Nephron progenitor cell (in vitro differentiated cells): ENCODE measurements at regions not wholly inside any gene's neighbourhood (a gene's known extent, or its start where the extent isn't known, plus 50 kb on each side); places are given as distances from the start of the nearest gene placed in this dataset.

Experiments used
- DNase-seq: peaks from one replicate; pipeline ENCODE4 v3.0.0; 2021
- H3K27ac Mint-ChIP-seq: 2 replicates; pipeline ENCODE4 v1.8.0; 2021; ENCODE audit warnings: mild to moderate bottlenecking, moderate library complexity, mixed read lengths
- H3K27me3 Mint-ChIP-seq: 2 replicates; pipeline ENCODE4 v1.8.0; 2021; ENCODE audit warnings: mild to moderate bottlenecking, low read depth, mixed read lengths; ENCODE audit not compliant: poor library complexity
- H3K36me3 Mint-ChIP-seq: 2 replicates; pipeline ENCODE4 v1.8.0; 2021; ENCODE audit warnings: low read depth, mixed read lengths
- H3K4me1 Mint-ChIP-seq: 2 replicates; pipeline ENCODE4 v1.8.0; 2021; ENCODE audit warnings: mixed read lengths
- H3K4me3 Mint-ChIP-seq: 2 replicates; pipeline ENCODE4 v1.8.0; 2021; ENCODE audit warnings: mild to moderate bottlenecking, moderate library complexity, mixed read lengths
- H3K9me3 Mint-ChIP-seq: 2 replicates; pipeline ENCODE4 v1.8.0; 2021; ENCODE audit warnings: mild to moderate bottlenecking, moderate library complexity, mixed read lengths
- CTCF ChIP-seq: fragments of 200-600 bp; sonication (generic); IDR thresholded peaks from 2 replicates; pipeline ENCODE4 v1.5.0; 2021; ENCODE audit warnings: antibody characterized with exemption

DNA sequence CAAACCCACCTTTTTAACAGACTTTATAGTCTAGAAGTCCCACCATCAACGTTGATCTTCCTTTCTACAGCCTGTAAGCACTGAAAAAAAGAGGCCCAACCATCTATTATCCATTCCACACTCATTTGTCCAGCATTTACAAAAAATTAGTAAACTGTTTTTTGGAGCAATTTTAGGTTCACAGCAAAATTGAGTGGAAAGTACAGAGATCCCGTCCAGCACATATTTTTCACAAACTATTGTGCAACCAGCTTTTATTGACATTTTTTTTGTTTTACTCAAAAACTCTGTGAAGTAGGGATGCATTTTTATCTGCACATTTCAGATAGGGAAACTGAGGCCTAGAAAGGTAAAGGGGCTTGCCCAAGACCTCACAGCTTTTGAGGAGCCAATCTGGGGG, 68.6 kb downstream of the TNP1 start:
- no peaks in the 10 kb centered on the region for H3K27me3 Mint-ChIP-seq
- no peak overlapping the region for H3K4me3 Mint-ChIP-seq
- no peaks in the 10 kb centered on the region for H3K9me3 Mint-ChIP-seq
- no peak overlapping the region for H3K27ac Mint-ChIP-seq
- no peak for DNase-seq
- no peaks in the 10 kb centered on the region for H3K36me3 Mint-ChIP-seq
- no peak for TF ChIP-seq CTCF
- peaks cover 30% of the 10 kb centered on the region for H3K4me1 Mint-ChIP-seq

GRCh38 chr2:216789081-216789480, 70.8 kb downstream of the TNP1 start:
- no peaks in the 10 kb centered on the region for H3K36me3 Mint-ChIP-seq
- DNase-seq, result no peak

DNA sequence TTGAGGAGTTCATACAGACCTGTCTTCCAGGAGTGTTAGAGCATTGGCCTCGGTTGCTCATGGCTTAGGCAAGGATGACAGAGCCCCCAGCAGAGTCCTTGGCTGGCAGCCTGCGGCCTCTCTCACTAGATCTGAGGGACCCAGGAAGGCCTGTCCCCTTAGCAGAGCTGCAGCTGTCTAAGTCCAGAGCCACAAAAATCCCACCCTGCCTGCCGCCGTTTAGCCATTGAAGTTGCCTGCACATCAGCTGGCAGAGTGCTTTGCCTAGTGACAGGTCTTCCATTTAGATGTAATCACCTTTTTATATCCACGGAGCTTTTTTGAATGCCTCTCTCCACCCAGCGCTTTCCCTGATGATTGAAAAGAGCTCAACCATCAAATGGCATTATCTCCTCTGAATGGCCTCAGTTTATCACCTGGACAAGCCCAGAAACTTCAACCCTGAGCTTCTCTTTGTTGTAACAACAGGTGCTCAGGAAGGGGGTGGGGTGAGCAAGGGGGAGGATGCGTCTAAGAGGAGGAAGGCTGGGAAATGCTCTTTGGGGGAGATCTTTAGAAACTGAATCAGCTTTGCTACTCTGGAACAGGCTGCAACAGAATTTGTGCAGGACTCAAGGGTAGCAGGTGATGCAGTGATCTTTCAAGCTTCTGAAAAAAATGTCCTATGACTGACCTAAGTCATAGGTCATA, 71.9 kb downstream of the TNP1 start:
- Mint-ChIP-seq H3K27ac (no peak overlapping the region), H3K36me3 (no peaks in the 10 kb centered on the region)

More at GRCh38 chr2:216789081-216789480, 70.8 kb downstream of the TNP1 start:
- Mint-ChIP-seq H3K27me3 (peaks cover 8% of the 10 kb centered on the region), H3K4me3 (no peak overlapping the region), H3K9me3 (no peaks in the 10 kb centered on the region), H3K4me1 (peaks cover 43% of the 10 kb centered on the region), H3K27ac (no peak overlapping the region)
- no peak for TF ChIP-seq CTCF

DNA sequence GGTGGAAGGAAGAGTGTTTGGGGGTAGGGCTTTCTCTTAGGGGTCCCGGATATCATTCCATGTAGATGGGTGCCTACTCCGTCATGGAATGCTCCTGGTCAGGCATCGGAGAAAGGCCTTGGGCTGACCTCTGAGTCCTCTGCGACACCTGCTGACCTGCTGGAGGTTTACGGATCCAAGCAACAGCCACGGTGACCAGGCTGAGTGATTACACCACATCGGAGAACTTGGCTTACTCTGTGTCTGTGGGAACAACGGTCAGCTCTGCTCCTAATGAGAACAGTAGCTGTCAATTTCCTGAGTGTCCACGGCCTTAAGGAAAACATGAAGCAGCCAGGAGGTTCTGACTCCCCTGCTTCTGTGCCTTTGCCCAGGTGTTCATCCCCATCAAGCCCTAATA, 73.2 kb downstream of the TNP1 start:
- Mint-ChIP-seq H3K27ac (no peak overlapping the region), H3K4me1 (peaks cover 41% of the 10 kb centered on the region), H3K9me3 (no peaks in the 10 kb centered on the region), H3K4me3 (no peak overlapping the region), H3K36me3 (no peaks in the 10 kb centered on the region), H3K27me3 (peaks cover 8% of the 10 kb centered on the region)
- TF ChIP-seq CTCF, result no peak
- DNase-seq, result no peak

More for the DNA sequence above, 71.9 kb downstream of the TNP1 start:
- Mint-ChIP-seq H3K4me1 (peaks cover 42% of the 10 kb centered on the region), H3K4me3 (no peak overlapping the region), H3K27me3 (peaks cover 8% of the 10 kb centered on the region), H3K9me3 (no peaks in the 10 kb centered on the region)
- no peak for DNase-seq
- TF ChIP-seq CTCF, result no peak

GRCh38 chr2:216784456-216784855, 75.4 kb downstream of the TNP1 start:
- Mint-ChIP-seq H3K27me3 (peaks cover 8% of the 10 kb centered on the region), H3K9me3 (no peaks in the 10 kb centered on the region), H3K4me3 (no peak overlapping the region), H3K27ac (no peak overlapping the region), H3K36me3 (no peaks in the 10 kb centered on the region), H3K4me1 (peaks cover 48% of the 10 kb centered on the region)
- no peak for DNase-seq
- TF ChIP-seq CTCF, result no peak

GRCh38 chr2:216781709-216782108, 78.2 kb downstream of the TNP1 start:
- no peak for DNase-seq
- no peak overlapping the region for H3K4me3 Mint-ChIP-seq
- TF ChIP-seq CTCF, result no peak
- peaks cover 8% of the 10 kb centered on the region for H3K27me3 Mint-ChIP-seq
- no peaks in the 10 kb centered on the region for H3K36me3 Mint-ChIP-seq
- peak overlapping the region; percentile 56 for H3K27ac Mint-ChIP-seq
- H3K9me3 Mint-ChIP-seq, result peaks cover 3% of the 10 kb centered on the region
- peaks cover 52% of the 10 kb centered on the region for H3K4me1 Mint-ChIP-seq
